ENCODE measurements at regions not wholly inside any gene's neighbourhood (a gene's known extent, or its start where the extent isn't known, plus 50 kb on each side); places are given as distances from the start of the nearest gene placed in this dataset.
"Not testable (repeated sequence)": the region's sequence is repeated elsewhere in the genome, so short reads cannot be mapped to it uniquely, and the experiment has no call there.

- not testable (repeated sequence) for H3K27ac Mint-ChIP-seq; H3K4me1 Mint-ChIP-seq; H3K27me3 Mint-ChIP-seq; ATAC-seq; H3K9me3 ChIP-seq (ENCODE audit: control insufficient read depth, low read length, poor library complexity, severe bottlenecking); H3K36me3 Mint-ChIP-seq (ENCODE audit: low read depth); H3K4me3 Mint-ChIP-seq; DNase-seq
Observed at GRCh38 chr9:89856296-89856695, 251.5 kb downstream of the GADD45G start.

GRCh38 chr9:89856950-89857349, 252.1 kb downstream of the GADD45G start:
- not testable (repeated sequence) for H3K9me3 ChIP-seq (ENCODE audit: control insufficient read depth, low read length, poor library complexity, severe bottlenecking); ATAC-seq; H3K36me3 Mint-ChIP-seq (ENCODE audit: low read depth); DNase-seq; H3K4me3 Mint-ChIP-seq; H3K27me3 Mint-ChIP-seq; H3K4me1 Mint-ChIP-seq; H3K27ac Mint-ChIP-seq

GRCh38 chr9:89859842-89860241, 255.0 kb downstream of the GADD45G start:
- H3K4me1 Mint-ChIP-seq; H3K27ac Mint-ChIP-seq; H3K9me3 ChIP-seq (ENCODE audit: control insufficient read depth, low read length, poor library complexity, severe bottlenecking); H3K36me3 Mint-ChIP-seq (ENCODE audit: low read depth); H3K27me3 Mint-ChIP-seq; ATAC-seq; DNase-seq; H3K4me3 Mint-ChIP-seq: not testable (repeated sequence)

GRCh38 chr9:89861371-89861770, 256.6 kb downstream of the GADD45G start:
- not testable (repeated sequence) for H3K4me1 Mint-ChIP-seq; H3K9me3 ChIP-seq (ENCODE audit: control insufficient read depth, low read length, poor library complexity, severe bottlenecking); H3K36me3 Mint-ChIP-seq (ENCODE audit: low read depth); ATAC-seq; H3K4me3 Mint-ChIP-seq; DNase-seq; H3K27ac Mint-ChIP-seq; H3K27me3 Mint-ChIP-seq

- no peak overlapping the region for H3K4me3 Mint-ChIP-seq
- H3K27ac Mint-ChIP-seq: no peak overlapping the region
Observed at GRCh38 chr9:89862316-89862715, 257.5 kb downstream of the GADD45G start.

GRCh38 chr9:89863141-89863540, 258.3 kb downstream of the GADD45G start:
- H3K9me3 ChIP-seq (ENCODE audit: control insufficient read depth, low read length, poor library complexity, severe bottlenecking): no peaks in the 10 kb centered on the region
- ATAC-seq (no peak), DNase-seq (no peak)
- Mint-ChIP-seq H3K36me3 (ENCODE audit: low read depth) (no peaks in the 10 kb centered on the region), H3K4me3 (no peak overlapping the region), H3K27ac (no peak overlapping the region), H3K4me1 (no peaks in the 10 kb centered on the region), H3K27me3 (no peaks in the 10 kb centered on the region)

More at GRCh38 chr9:89862316-89862715, 257.5 kb downstream of the GADD45G start:
- Mint-ChIP-seq H3K27me3 (no peaks in the 10 kb centered on the region), H3K36me3 (ENCODE audit: low read depth) (no peaks in the 10 kb centered on the region), H3K4me1 (no peaks in the 10 kb centered on the region)
- ATAC-seq (no peak), DNase-seq (no peak)
- no peaks in the 10 kb centered on the region for H3K9me3 ChIP-seq (ENCODE audit: control insufficient read depth, low read length, poor library complexity, severe bottlenecking)

- no peaks in the 10 kb centered on the region for H3K27me3 Mint-ChIP-seq
- H3K9me3 ChIP-seq (ENCODE audit: control insufficient read depth, low read length, poor library complexity, severe bottlenecking): no peaks in the 10 kb centered on the region
- H3K27ac Mint-ChIP-seq: no peak overlapping the region
- DNase-seq (no peak), ATAC-seq (no peak)
- H3K4me3 Mint-ChIP-seq: no peak overlapping the region
- H3K36me3 Mint-ChIP-seq (ENCODE audit: low read depth): no peaks in the 10 kb centered on the region
- H3K4me1 Mint-ChIP-seq: no peaks in the 10 kb centered on the region
Observed at GRCh38 chr9:89863837-89864236, 259.0 kb downstream of the GADD45G start.

- ATAC-seq (no peak), DNase-seq (no peak)
- Mint-ChIP-seq H3K36me3 (ENCODE audit: low read depth) (no peaks in the 10 kb centered on the region), H3K27me3 (no peaks in the 10 kb centered on the region), H3K4me1 (no peaks in the 10 kb centered on the region), H3K27ac (no peak overlapping the region), H3K4me3 (no peak overlapping the region)
- no peaks in the 10 kb centered on the region for H3K9me3 ChIP-seq (ENCODE audit: control insufficient read depth, low read length, poor library complexity, severe bottlenecking)
Observed at GRCh38 chr9:89864257-89864656, 259.4 kb downstream of the GADD45G start.

- no peak overlapping the region for H3K4me3 Mint-ChIP-seq
- no peaks in the 10 kb centered on the region for H3K4me1 Mint-ChIP-seq
- no peaks in the 10 kb centered on the region for H3K9me3 ChIP-seq (ENCODE audit: control insufficient read depth, low read length, poor library complexity, severe bottlenecking)
- ATAC-seq: no peak
- H3K27me3 Mint-ChIP-seq: no peaks in the 10 kb centered on the region
- no peaks in the 10 kb centered on the region for H3K36me3 Mint-ChIP-seq (ENCODE audit: low read depth)
- no peak overlapping the region for H3K27ac Mint-ChIP-seq
- DNase-seq: no peak
Observed at GRCh38 chr9:89864731-89865130, 259.9 kb downstream of the GADD45G start.

- Mint-ChIP-seq H3K4me3 (no peak overlapping the region), H3K36me3 (ENCODE audit: low read depth) (no peaks in the 10 kb centered on the region), H3K27me3 (no peaks in the 10 kb centered on the region), H3K27ac (no peak overlapping the region), H3K4me1 (no peaks in the 10 kb centered on the region)
- no peak for ATAC-seq
- no peaks in the 10 kb centered on the region for H3K9me3 ChIP-seq (ENCODE audit: control insufficient read depth, low read length, poor library complexity, severe bottlenecking)
- no peak for DNase-seq
Observed at GRCh38 chr9:89865357-89865756, 260.5 kb downstream of the GADD45G start.

- no peaks in the 10 kb centered on the region for H3K27me3 Mint-ChIP-seq
- H3K36me3 Mint-ChIP-seq (ENCODE audit: low read depth): no peaks in the 10 kb centered on the region
- no peak overlapping the region for H3K4me3 Mint-ChIP-seq
- no peaks in the 10 kb centered on the region for H3K4me1 Mint-ChIP-seq
- ATAC-seq (no peak), DNase-seq (no peak)
- H3K27ac Mint-ChIP-seq: no peak overlapping the region
- no peaks in the 10 kb centered on the region for H3K9me3 ChIP-seq (ENCODE audit: control insufficient read depth, low read length, poor library complexity, severe bottlenecking)
Observed at GRCh38 chr9:89865981-89866380, 261.2 kb downstream of the GADD45G start.

- Mint-ChIP-seq H3K36me3 (ENCODE audit: low read depth) (no peaks in the 10 kb centered on the region), H3K4me1 (no peaks in the 10 kb centered on the region), H3K27me3 (no peaks in the 10 kb centered on the region), H3K27ac (no peak overlapping the region), H3K4me3 (no peak overlapping the region)
- H3K9me3 ChIP-seq (ENCODE audit: control insufficient read depth, low read length, poor library complexity, severe bottlenecking): no peaks in the 10 kb centered on the region
- no peak for ATAC-seq
- DNase-seq: no peak
Observed at GRCh38 chr9:89866701-89867100, 261.9 kb downstream of the GADD45G start.

GRCh38 chr9:89868100-89868499, 263.3 kb downstream of the GADD45G start:
- DNase-seq: no peak
- Mint-ChIP-seq H3K4me1 (no peaks in the 10 kb centered on the region), H3K36me3 (ENCODE audit: low read depth) (no peaks in the 10 kb centered on the region), H3K27me3 (no peaks in the 10 kb centered on the region), H3K4me3 (no peak overlapping the region), H3K27ac (no peak overlapping the region)
- no peak for ATAC-seq
- H3K9me3 ChIP-seq (ENCODE audit: control insufficient read depth, low read length, poor library complexity, severe bottlenecking): no peaks in the 10 kb centered on the region

- Mint-ChIP-seq H3K36me3 (ENCODE audit: low read depth) (no peaks in the 10 kb centered on the region), H3K27ac (no peak overlapping the region), H3K4me1 (no peaks in the 10 kb centered on the region), H3K4me3 (no peak overlapping the region), H3K27me3 (no peaks in the 10 kb centered on the region)
- DNase-seq (no peak), ATAC-seq (no peak)
- H3K9me3 ChIP-seq (ENCODE audit: control insufficient read depth, low read length, poor library complexity, severe bottlenecking): no peaks in the 10 kb centered on the region
Observed at GRCh38 chr9:89869793-89870580, 265.2 kb downstream of the GADD45G start.
